ENCODE measurements at regions not wholly inside any gene's neighbourhood (a gene's known extent, or its start where the extent isn't known, plus 50 kb on each side); places are given as distances from the start of the nearest gene placed in this dataset.

- Histone ChIP-seq H3K4me3 (no peak overlapping the region), H3K36me3 (ENCODE audit: control insufficient read depth in 2 of 2, insufficient read depth in 2 of 2, low read length in 1 of 2) (no peaks in the 10 kb centered on the region), H3K27ac (ENCODE audit: control insufficient read depth, insufficient read depth) (no peak overlapping the region), H2AFZ (ENCODE audit: control insufficient read depth, low read depth, low read length) (no peak overlapping the region), H3K4me2 (ENCODE audit: control insufficient read depth, insufficient read depth) (no peak overlapping the region), H3K9ac (ENCODE audit: control insufficient read depth, insufficient read depth, low read length) (no peak overlapping the region), H3K79me2 (ENCODE audit: control insufficient read depth, insufficient read depth, low read length) (no peaks in the 10 kb centered on the region), H3K4me1 (ENCODE audit: control insufficient read depth, insufficient read depth, low read length) (no peaks in the 10 kb centered on the region), H3K27me3 (replicated peaks in 1 of 2; ENCODE audit: control insufficient read depth in 2 of 2, insufficient read depth in 2 of 2, low read length in 1 of 2) (no peaks in the 10 kb centered on the region), H4K20me1 (ENCODE audit: control insufficient read depth, insufficient read depth) (no peaks in the 10 kb centered on the region), H3K9me3 (replicated peaks; ENCODE audit: control insufficient read depth, insufficient read depth, low read length) (no peaks in the 10 kb centered on the region)
- SMC1A ChIA-PET (ENCODE audit: uncharacterized antibody, unreplicated experiment): interaction anchor here (0.9 kb wide), 1 partner anchor 26 kb away, joined by 3 read pairs; no protein-coding TSS in a partner anchor
- in situ Hi-C loops (cut with MboI): no loop called here
- no peak for ATAC-seq
- CTCF ChIA-PET: no interaction called here
- RAD21 ChIA-PET (ENCODE audit: unreplicated experiment): no interaction called here
- no peak for FAIRE-seq
- POLR2A ChIA-PET: no interaction called here
- no peak for TF ChIP-seq TAF1 (IDR thresholded peaks at IDR 0.05; ENCODE audit: borderline replicate concordance, low read depth, low read length)
- no peak for TF ChIP-seq CBX3 (IDR thresholded peaks at IDR 0.05; ENCODE audit: borderline replicate concordance, low read depth)
- TF ChIP-seq SREBF2 (IDR thresholded peaks at IDR 0.05; ENCODE audit: low read length): no peak
- no peak for TF ChIP-seq RAD51 (IDR thresholded peaks at IDR 0.05)
- TF ChIP-seq HDAC2 (IDR thresholded peaks at IDR 0.05): no peak
- no peak for TF ChIP-seq YY1 (IDR thresholded peaks at IDR 0.05; ENCODE audit: low read depth, low read length)
- TF ChIP-seq CEBPZ (IDR thresholded peaks at IDR 0.05; ENCODE audit: low read depth, low read length): no peak
- no peak for TF ChIP-seq ELK1 (IDR thresholded peaks at IDR 0.05; ENCODE audit: low read depth, low read length)
- no peak for TF ChIP-seq FOS (IDR thresholded peaks at IDR 0.05; ENCODE audit: borderline replicate concordance, extremely low read depth, insufficient read length)
- no peak for TF ChIP-seq SMARCA5 (IDR thresholded peaks at IDR 0.05)
- TF ChIP-seq SMC3 (IDR thresholded peaks at IDR 0.05; ENCODE audit: borderline replicate concordance, low read length): no peak
- no peak for TF ChIP-seq RCOR1 (conservative IDR thresholded peaks at IDR 0.05; ENCODE audit: low read depth, low read length)
- TF ChIP-seq HDAC6 (IDR thresholded peaks at IDR 0.05; ENCODE audit: unreplicated experiment): no peak
- 1% methylated on average over 4 of the region's 4 CpGs for WGBS (ENCODE audit: insufficient coverage, insufficient replicate concordance, low lambda C conversion rate, missing lambda C conversion rate)
- no TSS peak for BruUV-seq (replicated peaks)
- intact Hi-C loops (cut with micrococcal nuclease; ENCODE audit: unreplicated experiment): no loop called here
- no peak for DNase-seq (ENCODE audit: low read depth, low spot score)
Measured at GRCh38 chr7:79711660-79712059, 258.2 kb upstream of the MAGI2 start.
